HL-60 (cell line): ENCODE measurements at regions not wholly inside any gene's neighbourhood (a gene's known extent, or its start where the extent isn't known, plus 50 kb on each side); places are given as distances from the start of the nearest gene placed in this dataset.
"Not testable (repeated sequence)": the region's sequence is repeated elsewhere in the genome, so short reads cannot be mapped to it uniquely, and the experiment has no call there.

ENCODE experiments used
- CTCF ChIP-seq: IDR thresholded peaks from one replicate; pipeline ENCODE4 v1.5.1; 2011; ENCODE audit warnings: low read length, control low read depth, inconsistent platforms; ENCODE audit not compliant: insufficient read depth
- GABPA ChIP-seq: IDR thresholded peaks from 2 replicates; pipeline ENCODE4 v1.6.1; 2012; ENCODE audit warnings: low read depth
- POLR2AphosphoS5 ChIP-seq: IDR thresholded peaks from 2 replicates; pipeline ENCODE4 v1.6.1; 2012; ENCODE audit warnings: low read depth
- REST ChIP-seq: IDR thresholded peaks from 2 replicates; pipeline ENCODE4 v1.6.1; 2012; ENCODE audit warnings: low read depth; ENCODE audit not compliant: insufficient replicate concordance

- not testable (repeated sequence) for TF ChIP-seq CTCF, POLR2AphosphoS5, GABPA, REST
Observed at GRCh38 chr3:75502769-75503756, 161.1 kb upstream of the FRG2C start.
